OCI-LY1 (cell line): ENCODE measurements at regions not wholly inside any gene's neighbourhood (a gene's known extent, or its start where the extent isn't known, plus 50 kb on each side); places are given as distances from the start of the nearest gene placed in this dataset.

Source experiments
- H2AFZ ChIP-seq: fragments of 200-600 bp; sonication (generic), shearing (Covaris generic); 2 replicates; pipeline ENCODE4 v1.6.0; 2014; ENCODE audit warnings: antibody characterized with exemption, mild to moderate bottlenecking, low read length
- H3F3A ChIP-seq: fragments of 200-600 bp; sonication (generic), shearing (Covaris generic); 2 replicates; pipeline ENCODE4 v1.6.0; 2014; ENCODE audit warnings: mild to moderate bottlenecking, antibody characterized with exemption, low read length, moderate library complexity; ENCODE audit not compliant: insufficient read depth
- H3K27ac ChIP-seq: fragments of 200-600 bp; sonication (generic); 2 replicates; pipeline ENCODE4 v1.5.1; 2014; ENCODE audit warnings: low read length, mixed run types, mild to moderate bottlenecking, low read depth; ENCODE audit not compliant: poor library complexity, severe bottlenecking
- H3K27me3 ChIP-seq: fragments of 200-600 bp; sonication (generic); 2 replicates; pipeline ENCODE4 v1.6.0; 2014; ENCODE audit warnings: antibody characterized with exemption, mild to moderate bottlenecking, low read length, moderate library complexity; ENCODE audit not compliant: insufficient read depth
- H3K36me3 ChIP-seq: fragments of 200-600 bp; sonication (generic); 2 replicates; pipeline ENCODE4 v1.6.1; 2014; ENCODE audit warnings: mild to moderate bottlenecking, antibody characterized with exemption, low read length, moderate library complexity, mixed read lengths; ENCODE audit not compliant: insufficient read depth
- H3K4me1 ChIP-seq: fragments of 200-600 bp; sonication (generic); 2 replicates; pipeline ENCODE4 v1.5.1; 2014; ENCODE audit warnings: mild to moderate bottlenecking, low read length, moderate library complexity; ENCODE audit not compliant: insufficient read depth, severe bottlenecking
- H3K4me2 ChIP-seq: fragments of 200-600 bp; sonication (generic), shearing (Covaris generic); 2 replicates; pipeline ENCODE4 v1.6.1; 2014; ENCODE audit warnings: low read length
- H3K4me3 ChIP-seq: fragments of 200-600 bp; sonication (generic); 2 replicates; pipeline ENCODE4 v1.5.1; 2014; ENCODE audit warnings: low read length, low read depth, mild to moderate bottlenecking, mixed read lengths; ENCODE audit not compliant: poor library complexity, severe bottlenecking
- H3K79me2 ChIP-seq: fragments of 200-600 bp; shearing (Covaris generic); 2 replicates; pipeline ENCODE4 v1.6.1; 2016; ENCODE audit warnings: mixed run types, low read length, mixed read lengths; ENCODE audit not compliant: insufficient read depth
- H3K9ac ChIP-seq: fragments of 200-600 bp; sonication (generic), shearing (Covaris generic); 2 replicates; pipeline ENCODE4 v1.6.1; 2014; ENCODE audit warnings: mild to moderate bottlenecking, low read length, mixed read lengths
- H3K9me2 ChIP-seq: fragments of 200-600 bp; sonication (generic), shearing (Covaris generic); 2 replicates; pipeline ENCODE4 v1.6.1; 2014; ENCODE audit warnings: low read depth, mild to moderate bottlenecking, low read length, mixed read lengths
- H3K9me3 ChIP-seq: fragments of 200-600 bp; shearing (Covaris generic); 2 replicates; pipeline ENCODE4 v1.6.1; 2014; ENCODE audit warnings: low read length, mixed read lengths
- H4K20me1 ChIP-seq: fragments of 200-600 bp; sonication (generic), shearing (Covaris generic); 2 replicates; pipeline ENCODE4 v1.6.0; 2016; ENCODE audit warnings: mild to moderate bottlenecking, low read length; ENCODE audit not compliant: insufficient read depth
- EZH2 ChIP-seq: fragments of 200-600 bp; sonication (generic), shearing (Covaris generic); IDR thresholded peaks from 2 replicates; pipeline ENCODE4 v1.8.0; 2017; ENCODE audit warnings: borderline replicate concordance, mixed run types, mild to moderate bottlenecking, antibody characterized with exemption, low read length, moderate library complexity, mixed read lengths
- TF ChIP-seq, protein P1 (sequence below): fragments of 200-600 bp; sonication (generic), shearing (Covaris generic); IDR thresholded peaks from 2 replicates; pipeline ENCODE4 v1.5.1; 2017; ENCODE audit warnings: mild to moderate bottlenecking, antibody characterized with exemption, low read length, moderate library complexity, mixed read lengths

- H3K9me3 ChIP-seq, result no peaks in the 10 kb centered on the region
- TF ChIP-seq EZH2, result no peak
- TF ChIP-seq, protein P1, sequence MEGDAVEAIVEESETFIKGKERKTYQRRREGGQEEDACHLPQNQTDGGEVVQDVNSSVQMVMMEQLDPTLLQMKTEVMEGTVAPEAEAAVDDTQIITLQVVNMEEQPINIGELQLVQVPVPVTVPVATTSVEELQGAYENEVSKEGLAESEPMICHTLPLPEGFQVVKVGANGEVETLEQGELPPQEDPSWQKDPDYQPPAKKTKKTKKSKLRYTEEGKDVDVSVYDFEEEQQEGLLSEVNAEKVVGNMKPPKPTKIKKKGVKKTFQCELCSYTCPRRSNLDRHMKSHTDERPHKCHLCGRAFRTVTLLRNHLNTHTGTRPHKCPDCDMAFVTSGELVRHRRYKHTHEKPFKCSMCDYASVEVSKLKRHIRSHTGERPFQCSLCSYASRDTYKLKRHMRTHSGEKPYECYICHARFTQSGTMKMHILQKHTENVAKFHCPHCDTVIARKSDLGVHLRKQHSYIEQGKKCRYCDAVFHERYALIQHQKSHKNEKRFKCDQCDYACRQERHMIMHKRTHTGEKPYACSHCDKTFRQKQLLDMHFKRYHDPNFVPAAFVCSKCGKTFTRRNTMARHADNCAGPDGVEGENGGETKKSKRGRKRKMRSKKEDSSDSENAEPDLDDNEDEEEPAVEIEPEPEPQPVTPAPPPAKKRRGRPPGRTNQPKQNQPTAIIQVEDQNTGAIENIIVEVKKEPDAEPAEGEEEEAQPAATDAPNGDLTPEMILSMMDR, result no peak
- no peak overlapping the region for H3K4me2 ChIP-seq
- no peaks in the 10 kb centered on the region for H3K36me3 ChIP-seq
- no peak overlapping the region for H2AFZ ChIP-seq
- H3K27me3 ChIP-seq, result no peaks in the 10 kb centered on the region
- no peak overlapping the region for H3K27ac ChIP-seq
- no peak overlapping the region for H3K4me3 ChIP-seq
- no peak overlapping the region for H3K9ac ChIP-seq
- no peaks in the 10 kb centered on the region for H3F3A ChIP-seq
- H3K9me2 ChIP-seq, result no peaks in the 10 kb centered on the region
- no peaks in the 10 kb centered on the region for H3K79me2 ChIP-seq
- no peaks in the 10 kb centered on the region for H4K20me1 ChIP-seq
- no peaks in the 10 kb centered on the region for H3K4me1 ChIP-seq
Measured at GRCh38 chr1:222123111-222123510, 381.2 kb upstream of the DUSP10 start.

- Histone ChIP-seq H3K4me2 (no peak overlapping the region), H3K9me3 (no peaks in the 10 kb centered on the region), H3K4me1 (no peaks in the 10 kb centered on the region), H3K36me3 (no peaks in the 10 kb centered on the region), H3K9me2 (no peaks in the 10 kb centered on the region), H3F3A (no peaks in the 10 kb centered on the region), H3K4me3 (no peak overlapping the region), H4K20me1 (no peaks in the 10 kb centered on the region), H3K27ac (no peak overlapping the region), H3K79me2 (no peaks in the 10 kb centered on the region), H2AFZ (no peak overlapping the region), H3K9ac (no peak overlapping the region), H3K27me3 (no peaks in the 10 kb centered on the region)
- no peak for TF ChIP-seq EZH2
- TF ChIP-seq, protein P1, result no peak
Measured at GRCh38 chr1:222117809-222118208, 375.9 kb upstream of the DUSP10 start.

GRCh38 chr1:222114536-222115156 lies 372.8 kb upstream of the DUSP10 start:
- Histone ChIP-seq H4K20me1 (no peaks in the 10 kb centered on the region), H2AFZ (no peak overlapping the region), H3K4me1 (no peaks in the 10 kb centered on the region), H3F3A (no peaks in the 10 kb centered on the region), H3K27ac (no peak overlapping the region), H3K36me3 (no peaks in the 10 kb centered on the region), H3K9ac (no peak overlapping the region), H3K9me2 (no peaks in the 10 kb centered on the region), H3K9me3 (no peaks in the 10 kb centered on the region), H3K4me2 (no peak overlapping the region), H3K79me2 (no peaks in the 10 kb centered on the region), H3K4me3 (no peak overlapping the region), H3K27me3 (no peaks in the 10 kb centered on the region)
- no peak for TF ChIP-seq EZH2
- TF ChIP-seq, protein P1, result no peak
